Activated CD4-positive, alpha-beta T cell treated with anti-CD3 and anti-CD28 coated beads, Interleukin-2, amount 10 ng/mL, durations not matched to agents 24 days and 14 days (primary cell): ENCODE measurements at regions not wholly inside any gene's neighbourhood (a gene's known extent, or its start where the extent isn't known, plus 50 kb on each side); places are given as distances from the start of the nearest gene placed in this dataset.
"Not testable (repeated sequence)": the region's sequence is repeated elsewhere in the genome, so short reads cannot be mapped to it uniquely, and the experiment has no call there.

Source experiments
- DNase-seq: peaks from one replicate; pipeline ENCODE4 v3.0.0; 2022
- H3K27ac Mint-ChIP-seq: one replicate; pipeline ENCODE4 v1.8.0; 2022; ENCODE audit warnings: mild to moderate bottlenecking, mixed read lengths
- H3K27me3 Mint-ChIP-seq: one replicate; pipeline ENCODE4 v1.8.0; 2022; ENCODE audit warnings: mixed read lengths
- H3K36me3 Mint-ChIP-seq: one replicate; pipeline ENCODE4 v1.8.0; 2022; ENCODE audit warnings: low read depth, mild to moderate bottlenecking, mixed read lengths
- H3K4me1 Mint-ChIP-seq: one replicate; pipeline ENCODE4 v1.8.0; 2021; ENCODE audit warnings: mixed read lengths
- H3K4me3 Mint-ChIP-seq: one replicate; pipeline ENCODE4 v1.8.0; 2022; ENCODE audit warnings: mild to moderate bottlenecking, moderate library complexity, mixed read lengths
- H3K9me3 Mint-ChIP-seq: one replicate; pipeline ENCODE4 v1.8.0; 2021; ENCODE audit warnings: mixed read lengths
- intact Hi-C: fragments of 100-400 bp; cut with micrococcal nuclease; formaldehyde crosslinking; loops from one replicate; pipeline ENCODE4 v1.15.1; 2023

DNA sequence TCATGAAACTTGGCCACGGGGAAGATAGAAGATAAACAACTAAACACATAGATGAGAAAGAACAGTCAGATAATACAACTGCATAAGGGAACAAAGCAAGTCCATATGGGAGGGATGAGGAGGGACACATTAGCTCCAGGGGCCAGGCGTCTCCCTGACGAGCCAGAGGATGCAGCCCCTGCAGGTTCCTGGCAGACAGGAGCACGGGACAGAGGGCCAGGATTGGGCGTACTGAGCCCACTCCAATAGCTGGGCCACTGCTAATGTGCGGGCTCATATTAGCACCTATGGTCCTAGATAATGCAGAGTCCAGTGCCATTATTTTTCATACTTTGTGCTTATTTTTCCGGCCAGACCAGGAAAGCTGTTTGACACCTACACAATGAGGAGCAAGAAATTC is 182.9 kb downstream of the ANKRD60 start:
- no peaks in the 10 kb centered on the region for H3K4me1 Mint-ChIP-seq
- H3K27ac Mint-ChIP-seq, result no peak overlapping the region
- no peaks in the 10 kb centered on the region for H3K9me3 Mint-ChIP-seq
- intact Hi-C loops, result no loop called here
- no peaks in the 10 kb centered on the region for H3K36me3 Mint-ChIP-seq
- no peak for DNase-seq
- no peak overlapping the region for H3K4me3 Mint-ChIP-seq
- H3K27me3 Mint-ChIP-seq, result no peaks in the 10 kb centered on the region

DNA sequence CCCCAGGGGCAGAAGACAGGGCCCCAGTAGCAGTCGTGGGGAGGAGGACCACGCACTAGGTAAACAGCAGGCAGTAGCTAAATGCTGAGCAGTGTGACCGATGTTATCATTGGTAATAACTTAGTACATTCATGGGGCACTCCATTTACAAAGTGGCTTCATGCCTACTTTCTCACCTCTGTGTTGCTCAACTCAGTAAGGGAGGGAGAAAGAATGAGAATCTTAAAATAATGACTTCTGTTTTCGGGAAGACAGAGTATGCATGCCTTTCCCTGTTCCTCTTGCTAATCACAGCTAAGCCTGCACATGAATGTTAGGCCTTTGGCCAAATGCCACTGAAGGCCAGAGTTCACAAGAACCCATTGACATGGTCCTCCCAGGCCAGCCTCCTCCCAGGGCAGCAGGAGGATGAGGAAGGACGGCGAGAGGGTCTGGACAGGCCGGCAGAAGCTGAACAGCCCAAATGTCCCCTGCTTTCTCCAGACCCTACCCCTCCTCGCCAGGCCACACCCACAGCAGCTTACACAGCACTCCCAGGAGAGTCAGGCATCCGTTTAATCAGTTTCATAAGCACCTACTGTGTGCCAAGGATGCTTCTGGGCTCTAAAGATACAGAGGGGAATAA is 183.4 kb downstream of the ANKRD60 start:
- no peak for DNase-seq
- no peaks in the 10 kb centered on the region for H3K27me3 Mint-ChIP-seq
- H3K4me1 Mint-ChIP-seq, result no peaks in the 10 kb centered on the region
- intact Hi-C loops, result no loop called here
- H3K9me3 Mint-ChIP-seq, result no peaks in the 10 kb centered on the region
- H3K4me3 Mint-ChIP-seq, result no peak overlapping the region
- H3K27ac Mint-ChIP-seq, result no peak overlapping the region
- H3K36me3 Mint-ChIP-seq, result no peaks in the 10 kb centered on the region

DNA sequence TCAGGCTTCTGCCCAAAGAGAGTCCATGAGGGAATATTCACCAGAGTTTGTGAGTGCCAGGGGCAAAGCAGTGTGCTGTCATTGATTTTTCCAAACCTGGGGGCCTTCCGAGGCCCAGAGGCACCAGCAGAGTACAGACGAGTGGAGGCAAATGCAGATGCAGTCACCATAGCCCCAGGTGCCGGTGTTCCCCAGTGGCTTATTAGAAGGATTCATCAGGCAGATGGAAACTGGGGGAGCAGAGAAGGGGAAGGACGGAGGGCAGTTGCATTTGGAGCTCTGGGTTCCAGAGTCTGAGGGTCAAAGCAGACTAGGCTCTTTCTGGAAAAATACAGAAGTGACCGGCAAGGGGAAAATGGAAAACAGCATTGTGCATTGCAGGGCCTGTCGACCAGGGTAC is 184.2 kb downstream of the ANKRD60 start:
- Mint-ChIP-seq H3K27me3 (no peaks in the 10 kb centered on the region), H3K36me3 (no peaks in the 10 kb centered on the region), H3K9me3 (no peaks in the 10 kb centered on the region), H3K4me3 (no peak overlapping the region), H3K4me1 (no peaks in the 10 kb centered on the region), H3K27ac (no peak overlapping the region)
- intact Hi-C loops, result no loop called here
- no peak for DNase-seq

DNA sequence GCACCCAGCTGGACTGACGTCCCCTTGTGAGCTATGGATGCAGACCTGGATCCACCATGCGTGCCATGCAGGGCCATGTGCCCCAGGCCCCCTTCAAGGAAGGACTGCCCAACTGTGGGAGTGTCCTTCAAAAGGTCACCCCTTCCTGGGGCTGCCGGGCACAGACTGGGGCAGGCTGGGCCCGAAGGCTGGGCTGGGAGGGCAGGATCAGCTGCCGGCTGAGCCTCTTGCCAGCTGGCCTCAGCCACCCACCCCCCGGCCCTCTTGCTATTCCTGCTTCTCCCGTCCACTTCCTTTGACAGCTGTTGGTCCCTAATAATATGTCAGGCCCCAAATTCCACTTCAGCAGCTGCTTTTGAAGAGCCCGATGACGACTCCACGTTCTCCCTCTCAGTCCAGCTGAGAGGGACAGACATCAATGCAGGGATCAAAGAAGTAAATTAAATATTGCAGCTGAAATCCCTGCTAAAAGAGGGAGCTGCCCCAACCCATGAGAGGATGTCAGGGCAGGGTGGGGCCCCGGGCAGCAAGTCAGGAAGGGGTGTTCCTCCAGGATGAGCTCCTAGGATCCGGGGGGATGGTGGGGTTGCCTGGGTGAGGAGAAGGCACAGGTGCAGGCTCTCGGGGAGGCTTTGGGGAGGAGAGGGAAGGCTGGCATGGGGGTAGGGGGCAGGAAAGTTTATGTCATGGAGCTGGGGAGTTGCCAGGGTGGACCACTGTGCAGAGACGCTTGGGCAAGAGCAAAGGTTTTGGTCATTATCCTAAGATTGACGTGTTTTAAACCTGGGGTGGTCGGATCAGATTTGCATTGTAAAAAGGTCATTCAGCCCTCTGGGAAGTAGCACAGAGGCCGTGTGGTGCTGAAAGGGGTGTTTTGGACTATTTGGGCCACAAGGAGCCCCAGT is 185.0 kb downstream of the ANKRD60 start:
- H3K36me3 Mint-ChIP-seq, result no peaks in the 10 kb centered on the region
- H3K9me3 Mint-ChIP-seq, result no peaks in the 10 kb centered on the region
- no peak for DNase-seq
- H3K4me1 Mint-ChIP-seq, result no peaks in the 10 kb centered on the region
- no peaks in the 10 kb centered on the region for H3K27me3 Mint-ChIP-seq
- intact Hi-C loops, result no loop called here
- H3K27ac Mint-ChIP-seq, result no peak overlapping the region
- no peak overlapping the region for H3K4me3 Mint-ChIP-seq

DNA sequence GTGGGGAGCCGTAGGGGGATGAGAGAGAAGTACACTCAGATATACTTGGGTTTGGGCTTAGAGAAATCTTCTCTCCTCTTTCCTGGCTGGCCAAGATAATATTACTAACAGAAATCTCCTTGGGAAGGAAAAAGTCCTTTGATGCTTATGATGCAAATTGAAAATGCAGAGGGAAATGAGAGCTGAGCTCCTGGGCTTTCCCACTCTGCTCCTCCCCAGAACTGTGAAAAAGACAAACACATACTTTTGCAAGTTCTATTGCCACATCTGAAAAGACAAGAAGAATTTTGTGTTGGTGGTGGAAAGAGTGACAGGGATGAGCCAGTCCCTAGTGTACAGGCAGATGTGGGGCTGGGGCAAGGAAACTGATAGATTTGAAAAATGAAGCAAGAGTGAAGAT is 185.9 kb downstream of the ANKRD60 start:
- Mint-ChIP-seq H3K4me1 (no peaks in the 10 kb centered on the region), H3K27me3 (no peaks in the 10 kb centered on the region), H3K4me3 (no peak overlapping the region), H3K36me3 (no peaks in the 10 kb centered on the region), H3K27ac (no peak overlapping the region), H3K9me3 (no peaks in the 10 kb centered on the region)
- no peak for DNase-seq
- intact Hi-C loops, result no loop called here

DNA sequence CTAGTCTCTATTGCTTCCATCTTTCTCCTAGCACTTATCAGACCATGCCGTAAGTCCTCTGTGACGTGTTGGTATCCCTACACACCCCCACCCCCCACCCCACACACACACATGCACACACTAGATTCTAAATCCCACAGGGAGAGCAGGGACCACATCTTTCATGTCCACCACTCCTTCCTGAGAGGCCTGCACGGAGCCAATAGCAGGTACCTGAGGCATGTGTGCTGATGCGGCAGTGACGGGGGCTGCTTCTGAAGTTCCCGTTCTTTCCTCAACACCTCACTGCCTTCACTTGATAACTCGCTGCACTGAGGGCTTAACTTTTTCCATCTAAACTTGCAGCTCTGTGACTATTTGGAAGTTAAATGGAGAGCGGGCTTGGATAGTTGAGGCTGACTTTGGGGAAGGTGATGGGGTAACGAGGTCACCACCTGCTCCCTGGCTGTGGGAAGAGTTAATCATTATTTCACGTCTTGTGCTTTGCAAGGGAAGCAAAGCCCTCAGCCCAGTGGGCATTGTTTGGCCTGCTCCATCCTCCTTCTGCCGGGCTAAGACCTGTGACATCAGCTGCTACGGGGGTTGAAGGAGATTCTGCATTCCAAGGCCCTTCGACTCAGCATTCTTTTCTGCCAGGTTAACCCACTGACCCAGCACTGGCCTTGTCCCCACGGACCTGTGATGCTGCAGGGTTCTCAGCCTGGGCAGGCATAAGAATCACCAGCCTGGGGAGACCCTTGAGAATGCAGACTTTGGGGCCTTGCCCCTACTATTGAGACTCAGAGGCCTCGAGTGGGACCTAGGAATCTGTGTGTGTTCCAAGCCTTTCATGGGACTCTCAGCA is 187.8 kb downstream of the ANKRD60 start:
- Mint-ChIP-seq H3K4me1 (no peaks in the 10 kb centered on the region), H3K27me3 (no peaks in the 10 kb centered on the region), H3K27ac (no peak overlapping the region), H3K9me3 (no peaks in the 10 kb centered on the region), H3K4me3 (no peak overlapping the region), H3K36me3 (no peaks in the 10 kb centered on the region)
- no peak for DNase-seq
- intact Hi-C loops, result no loop called here

DNA sequence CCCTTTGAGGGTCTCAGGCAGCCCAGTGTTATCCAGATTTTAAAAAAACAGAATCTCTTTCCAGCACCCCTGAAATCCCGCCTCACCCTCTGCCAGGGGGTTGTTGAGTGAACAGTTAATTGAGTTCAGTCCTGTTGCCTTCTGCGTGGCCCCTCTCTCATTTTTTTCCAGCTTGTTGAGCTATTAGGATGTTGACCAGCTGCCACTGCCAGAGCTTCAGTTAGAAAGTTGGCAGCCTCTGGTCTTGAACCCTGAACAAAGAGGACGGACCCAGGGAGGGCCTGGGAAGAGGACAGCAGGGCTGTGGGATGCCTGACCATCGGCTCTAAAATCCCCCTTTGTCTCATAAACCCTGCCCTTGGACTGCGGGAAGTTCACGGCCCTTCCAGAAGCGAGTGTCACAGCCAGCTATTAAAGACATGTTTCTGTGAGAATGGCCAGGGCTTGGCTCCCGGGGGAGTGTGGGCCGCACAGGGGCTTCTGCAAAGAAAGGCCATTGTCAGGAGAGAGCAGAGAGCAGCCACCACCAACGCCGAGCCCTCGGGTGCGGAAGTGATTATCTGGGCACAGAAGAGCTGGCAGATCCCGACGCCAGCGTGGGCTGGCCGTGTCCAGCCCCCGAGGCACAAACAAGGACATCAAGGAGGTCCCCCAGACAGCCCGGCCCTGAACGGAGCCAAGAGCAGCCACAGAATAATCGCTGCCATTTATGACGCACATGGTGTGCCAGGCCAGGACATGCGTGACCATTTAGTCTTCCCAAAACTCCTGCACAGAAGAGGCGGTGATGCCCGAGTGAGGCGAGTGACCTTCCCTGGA is 189.0 kb downstream of the ANKRD60 start:
- Mint-ChIP-seq H3K36me3 (no peaks in the 10 kb centered on the region), H3K4me1 (no peaks in the 10 kb centered on the region), H3K27me3 (peaks cover 2% of the 10 kb centered on the region), H3K9me3 (no peaks in the 10 kb centered on the region), H3K27ac (no peak overlapping the region), H3K4me3 (no peak overlapping the region)
- DNase-seq, result no peak
- intact Hi-C loops, result no loop called here

DNA sequence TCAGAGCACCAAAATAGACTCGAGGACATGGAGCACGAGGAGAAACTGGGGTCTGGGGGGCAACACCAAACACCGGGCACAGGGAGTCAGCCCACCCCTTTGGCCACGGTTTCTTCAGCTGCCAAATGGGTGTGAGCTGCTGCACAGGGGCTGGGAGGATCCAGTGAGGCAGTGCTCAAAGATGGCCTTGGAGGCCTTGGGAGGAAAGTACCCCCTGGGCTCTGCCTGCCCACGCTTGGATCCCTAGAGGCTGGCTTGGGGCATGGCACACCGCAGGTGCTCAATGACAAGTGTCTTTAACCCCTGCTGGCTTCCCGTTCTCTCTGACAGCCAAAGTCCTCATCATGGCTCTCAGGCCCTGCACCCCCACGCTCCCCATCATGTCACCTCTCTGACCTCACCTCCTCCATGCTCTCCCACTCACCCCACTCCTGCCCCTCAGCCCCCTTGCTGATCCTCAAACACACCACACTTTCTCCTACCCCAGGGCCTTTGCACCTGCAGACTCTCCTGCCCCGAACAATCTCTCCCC is 190.3 kb downstream of the ANKRD60 start:
- no peaks in the 10 kb centered on the region for H3K4me1 Mint-ChIP-seq
- H3K27me3 Mint-ChIP-seq, result peaks cover 6% of the 10 kb centered on the region
- no peak for DNase-seq
- H3K27ac Mint-ChIP-seq, result no peak overlapping the region
- H3K9me3 Mint-ChIP-seq, result no peaks in the 10 kb centered on the region
- H3K36me3 Mint-ChIP-seq, result no peaks in the 10 kb centered on the region
- intact Hi-C loops, result no loop called here
- no peak overlapping the region for H3K4me3 Mint-ChIP-seq

DNA sequence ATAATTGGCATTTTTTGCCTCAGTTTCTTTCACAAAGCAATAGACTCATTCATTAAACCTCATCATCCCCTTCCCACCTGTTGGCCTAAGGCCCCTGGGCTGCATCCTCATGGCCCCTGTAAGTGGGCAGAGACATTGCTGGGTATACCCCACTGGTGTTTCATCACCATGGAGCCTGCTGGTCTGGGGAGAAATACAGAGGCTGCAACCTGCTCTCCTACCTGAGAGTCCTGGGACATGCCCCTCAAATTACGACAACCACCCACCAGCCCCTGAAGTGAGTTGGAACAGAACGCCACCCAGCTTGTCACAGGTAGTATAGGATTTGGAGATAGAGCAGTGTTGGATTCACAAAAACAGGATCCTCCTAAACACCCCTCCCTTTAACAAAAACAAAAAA is 190.8 kb downstream of the ANKRD60 start:
- Mint-ChIP-seq H3K4me1 (no peaks in the 10 kb centered on the region), H3K27ac (no peak overlapping the region), H3K36me3 (no peaks in the 10 kb centered on the region), H3K27me3 (peaks cover 6% of the 10 kb centered on the region), H3K9me3 (no peaks in the 10 kb centered on the region), H3K4me3 (no peak overlapping the region)
- intact Hi-C loops, result no loop called here
- no peak for DNase-seq

DNA sequence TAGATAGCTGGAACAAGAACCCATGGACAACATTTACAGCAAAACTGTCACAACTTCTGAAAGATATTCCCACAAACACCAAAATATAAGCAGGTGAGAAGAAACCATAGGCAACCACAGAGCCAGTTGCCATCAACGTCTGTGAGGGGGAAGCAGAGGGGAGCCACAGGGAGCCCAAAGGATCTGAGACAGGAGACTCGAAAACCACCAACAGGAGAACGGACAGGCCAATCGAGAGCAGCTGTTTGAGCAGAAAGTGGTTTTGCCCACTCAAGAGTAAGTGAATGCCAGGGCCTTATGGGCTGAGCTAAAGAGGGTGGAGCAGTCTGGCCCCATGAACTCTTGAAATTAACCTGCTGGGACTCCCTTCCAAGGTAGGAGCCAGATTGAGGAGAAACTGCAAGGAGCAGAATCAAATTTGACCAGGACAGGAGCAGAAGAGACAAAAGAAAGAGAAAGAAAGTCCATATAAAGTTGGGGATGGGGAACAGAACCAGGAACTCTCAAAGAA is 195.4 kb downstream of the ANKRD60 start:
- Mint-ChIP-seq H3K9me3 (no peaks in the 10 kb centered on the region), H3K27ac (no peak overlapping the region), H3K36me3 (no peaks in the 10 kb centered on the region), H3K4me3 (no peak overlapping the region), H3K27me3 (peaks cover 16% of the 10 kb centered on the region), H3K4me1 (no peaks in the 10 kb centered on the region)
- no peak for DNase-seq
- intact Hi-C loops, result no loop called here

DNA sequence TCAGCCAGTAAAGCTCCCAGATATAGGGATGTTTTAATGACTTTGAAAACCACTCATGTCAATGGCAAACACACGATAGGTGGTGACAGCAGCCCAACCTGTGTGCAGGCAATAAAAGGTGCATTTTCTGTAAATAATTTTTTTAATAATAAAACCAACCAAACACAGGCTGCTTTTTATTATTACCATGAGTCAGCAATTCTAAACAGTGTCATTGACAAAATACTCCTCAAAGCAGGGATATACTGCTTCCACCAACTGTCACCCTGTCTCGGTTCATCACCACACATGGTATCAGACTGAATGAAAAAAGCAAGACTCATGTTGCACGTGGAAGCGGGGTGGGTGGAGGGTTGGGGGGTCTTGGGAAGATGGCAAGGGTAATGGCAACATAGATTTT is 195.9 kb downstream of the ANKRD60 start:
- no peaks in the 10 kb centered on the region for H3K4me1 Mint-ChIP-seq
- no peaks in the 10 kb centered on the region for H3K36me3 Mint-ChIP-seq
- peaks cover 16% of the 10 kb centered on the region for H3K27me3 Mint-ChIP-seq
- no peaks in the 10 kb centered on the region for H3K9me3 Mint-ChIP-seq
- intact Hi-C loops, result no loop called here
- no peak overlapping the region for H3K27ac Mint-ChIP-seq
- no peak overlapping the region for H3K4me3 Mint-ChIP-seq
- no peak for DNase-seq

DNA sequence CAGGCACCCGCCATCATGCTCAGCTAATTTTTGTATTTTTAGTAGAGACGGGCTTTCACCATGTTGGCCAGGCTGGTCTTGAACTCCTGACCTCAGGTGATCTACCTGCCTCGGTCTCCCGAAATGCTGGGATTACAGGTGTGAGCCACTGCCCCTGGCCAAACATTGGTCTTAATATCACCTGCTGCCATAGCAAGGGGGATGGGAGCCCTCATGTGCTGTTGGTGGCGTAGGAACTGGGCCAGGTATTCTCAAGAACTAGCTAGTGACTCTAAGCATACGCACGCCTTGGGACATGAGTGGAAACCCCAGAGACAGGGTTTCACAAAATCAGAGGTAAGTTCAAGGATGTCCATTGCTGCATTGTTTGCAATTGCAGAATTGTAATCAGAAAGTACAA is 197.1 kb downstream of the ANKRD60 start:
- peaks cover 16% of the 10 kb centered on the region for H3K27me3 Mint-ChIP-seq
- H3K4me3 Mint-ChIP-seq, H3K4me1 Mint-ChIP-seq, DNase-seq, intact Hi-C loops, H3K36me3 Mint-ChIP-seq, H3K27ac Mint-ChIP-seq, H3K9me3 Mint-ChIP-seq: not testable (repeated sequence)

DNA sequence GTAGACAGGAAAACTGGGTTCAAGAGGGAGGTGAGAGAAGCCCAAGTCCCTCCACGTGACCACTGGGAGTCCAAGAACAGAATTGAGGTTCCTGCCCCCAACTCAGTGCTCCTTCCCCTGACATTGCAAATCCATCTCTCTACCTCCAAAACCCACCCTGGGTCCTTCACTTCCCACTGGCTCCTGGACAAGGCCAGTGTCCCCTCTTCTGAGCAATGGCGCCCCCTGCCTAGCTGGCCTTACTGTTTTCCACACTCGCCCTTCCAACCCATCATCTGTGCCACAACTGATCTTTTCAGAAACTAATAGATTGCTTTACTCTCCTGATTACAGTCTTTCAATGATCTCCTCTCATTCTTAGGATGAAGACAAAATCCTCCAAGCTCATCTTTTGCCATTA is 200.3 kb downstream of the ANKRD60 start:
- intact Hi-C loops, result no loop called here
- Mint-ChIP-seq H3K9me3 (no peaks in the 10 kb centered on the region), H3K4me1 (no peaks in the 10 kb centered on the region), H3K27me3 (peaks cover 10% of the 10 kb centered on the region), H3K36me3 (no peaks in the 10 kb centered on the region), H3K27ac (no peak overlapping the region), H3K4me3 (no peak overlapping the region)
- DNase-seq, result no peak
